GM13976 (cell line): ENCODE measurements at regions not wholly inside any gene's neighbourhood (a gene's known extent, or its start where the extent isn't known, plus 50 kb on each side); places are given as distances from the start of the nearest gene placed in this dataset.

Experiments
- DNase-seq: peaks from one replicate; pipeline ENCODE4 v3.0.0; 2012; ENCODE audit warnings: low spot score
- in situ Hi-C: fragments of 300-500 bp; cut with MboI; formaldehyde crosslinking; loops from one replicate; pipeline ENCODE4 v1.12.0; 2022; ENCODE audit warnings: low sequenced_read_pairs, mixed read lengths, inconsistent platforms; ENCODE audit not compliant: unreplicated experiment
- TF ChIP-seq, protein P1 (sequence below): IDR thresholded peaks from 2 replicates; pipeline ENCODE4 v1.5.1; 2012; ENCODE audit warnings: borderline replicate concordance, mild to moderate bottlenecking; ENCODE audit not compliant: insufficient read depth; ENCODE audit errors: extremely low read depth, missing control alignments, control extremely low read depth

DNA sequence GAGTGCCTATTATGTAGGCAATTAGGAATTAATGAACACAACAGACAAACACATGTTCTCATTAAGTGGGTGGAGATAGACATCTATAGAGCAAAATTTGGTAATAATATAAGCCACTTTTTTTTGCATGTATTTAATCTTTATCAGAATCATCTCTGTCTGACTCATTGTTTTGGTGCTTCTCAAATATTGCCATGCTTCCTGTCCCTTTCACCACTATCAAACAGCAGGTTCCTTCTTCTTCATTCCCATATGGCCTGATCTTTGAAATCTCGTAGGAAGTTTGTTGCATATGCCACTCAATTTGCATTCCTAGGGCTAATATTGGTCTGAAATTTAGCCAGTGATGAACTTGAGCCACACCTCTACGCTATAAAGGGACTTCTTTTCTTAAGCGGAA, 128.9 kb upstream of the SPEF2 start:
- DNase-seq, result no peak
- in situ Hi-C loops, result no loop called here
- TF ChIP-seq, protein P1, sequence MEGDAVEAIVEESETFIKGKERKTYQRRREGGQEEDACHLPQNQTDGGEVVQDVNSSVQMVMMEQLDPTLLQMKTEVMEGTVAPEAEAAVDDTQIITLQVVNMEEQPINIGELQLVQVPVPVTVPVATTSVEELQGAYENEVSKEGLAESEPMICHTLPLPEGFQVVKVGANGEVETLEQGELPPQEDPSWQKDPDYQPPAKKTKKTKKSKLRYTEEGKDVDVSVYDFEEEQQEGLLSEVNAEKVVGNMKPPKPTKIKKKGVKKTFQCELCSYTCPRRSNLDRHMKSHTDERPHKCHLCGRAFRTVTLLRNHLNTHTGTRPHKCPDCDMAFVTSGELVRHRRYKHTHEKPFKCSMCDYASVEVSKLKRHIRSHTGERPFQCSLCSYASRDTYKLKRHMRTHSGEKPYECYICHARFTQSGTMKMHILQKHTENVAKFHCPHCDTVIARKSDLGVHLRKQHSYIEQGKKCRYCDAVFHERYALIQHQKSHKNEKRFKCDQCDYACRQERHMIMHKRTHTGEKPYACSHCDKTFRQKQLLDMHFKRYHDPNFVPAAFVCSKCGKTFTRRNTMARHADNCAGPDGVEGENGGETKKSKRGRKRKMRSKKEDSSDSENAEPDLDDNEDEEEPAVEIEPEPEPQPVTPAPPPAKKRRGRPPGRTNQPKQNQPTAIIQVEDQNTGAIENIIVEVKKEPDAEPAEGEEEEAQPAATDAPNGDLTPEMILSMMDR, result no peak

DNA sequence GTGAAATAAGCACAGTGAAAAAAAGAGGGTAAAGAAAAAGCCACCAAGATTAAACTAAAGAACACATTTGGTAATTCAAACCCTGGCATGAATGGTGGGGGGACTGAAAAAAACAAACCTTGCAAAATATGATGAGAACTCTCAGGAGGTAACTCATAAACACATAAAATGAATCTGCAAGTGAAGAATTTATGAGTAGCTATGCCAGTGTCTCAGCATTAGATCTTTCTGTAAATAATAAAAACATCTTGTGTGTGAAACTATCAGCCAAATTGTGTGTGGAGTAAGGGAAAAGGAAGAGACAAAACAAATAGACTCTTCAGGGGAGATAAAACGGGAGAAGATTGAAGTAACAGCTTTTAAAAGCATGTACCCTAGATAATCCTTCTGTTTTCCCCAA, 129.6 kb upstream of the SPEF2 start:
- no peak for DNase-seq
- TF ChIP-seq, protein P1, result no peak
- in situ Hi-C loops, result no loop called here

DNA sequence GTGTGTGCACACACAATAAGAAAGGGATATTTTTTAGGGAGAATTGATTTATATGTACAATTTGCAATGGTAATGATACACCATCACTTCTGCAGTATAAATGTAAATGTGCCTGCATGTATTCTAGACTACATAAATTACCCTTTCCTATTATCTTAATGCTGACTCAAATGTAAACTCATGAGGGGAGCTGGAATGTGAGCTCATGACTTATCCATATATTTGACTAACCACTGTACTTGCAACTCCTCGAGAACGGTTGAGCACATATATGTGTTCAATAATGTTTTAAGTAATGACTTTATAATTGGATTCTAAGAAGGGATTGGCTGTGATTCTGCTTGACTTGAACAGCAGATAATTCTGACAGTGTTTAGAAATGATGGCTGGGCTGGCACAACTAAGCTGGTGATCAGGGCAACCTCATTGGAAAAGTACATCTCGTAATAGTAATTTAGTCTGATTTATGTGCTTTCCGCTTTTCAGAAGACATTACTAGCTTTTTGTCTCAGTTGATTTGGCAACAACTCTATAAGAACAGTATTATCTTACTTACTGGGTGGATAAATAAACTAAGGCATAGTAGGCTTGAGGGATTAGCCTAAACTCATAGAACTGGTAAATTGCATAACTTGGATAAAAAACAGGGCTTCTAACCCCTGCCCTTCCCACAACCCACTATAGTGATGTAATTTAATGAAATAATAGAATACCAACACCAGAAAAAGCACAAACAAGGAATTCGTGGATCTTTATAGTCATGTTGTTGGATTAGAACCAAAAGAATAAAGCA, 130.2 kb upstream of the SPEF2 start:
- TF ChIP-seq, protein P1, result no peak
- in situ Hi-C loops, result no loop called here
- no peak for DNase-seq

DNA sequence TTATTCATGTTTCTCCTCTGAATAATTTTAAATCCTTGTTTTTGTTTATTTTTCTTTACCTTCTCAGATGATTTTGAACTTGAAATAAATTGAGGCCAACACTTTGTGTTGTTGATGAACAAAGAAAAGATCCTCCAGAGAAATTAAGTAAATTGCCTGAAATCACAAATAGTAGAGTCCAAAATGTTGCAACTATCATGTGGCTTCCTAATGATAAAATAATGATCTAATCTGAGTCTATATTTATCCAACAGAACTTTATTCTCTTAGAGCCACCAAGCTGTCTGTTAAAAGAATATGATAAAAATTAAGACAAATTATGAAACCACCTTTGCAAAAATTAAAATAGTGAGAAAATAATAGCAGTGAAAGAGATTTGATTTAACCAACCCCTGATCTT, 132.2 kb upstream of the SPEF2 start:
- in situ Hi-C loops, result no loop called here
- DNase-seq, result no peak
- TF ChIP-seq, protein P1, result no peak

DNA sequence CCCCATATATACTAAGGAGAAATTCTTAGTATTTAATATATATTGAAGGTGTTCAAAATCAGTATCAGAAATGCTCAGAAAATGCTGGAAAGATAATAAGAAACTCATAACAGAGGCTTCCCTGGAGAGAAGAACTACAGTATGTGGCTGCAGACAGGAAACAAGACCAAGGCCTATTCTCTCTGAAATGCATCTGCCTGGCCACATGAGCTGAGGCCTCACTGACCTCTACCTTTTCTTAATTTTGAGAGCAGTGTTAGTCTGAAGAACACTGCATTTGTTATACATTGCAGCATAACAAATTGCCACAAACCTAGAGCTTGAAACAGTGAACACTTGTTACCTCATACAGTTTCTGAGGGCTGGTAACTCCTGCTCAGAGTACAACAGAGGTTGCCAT, 133.4 kb upstream of the SPEF2 start:
- in situ Hi-C loops, result no loop called here
- TF ChIP-seq, protein P1, result no peak
- DNase-seq, result no peak

DNA sequence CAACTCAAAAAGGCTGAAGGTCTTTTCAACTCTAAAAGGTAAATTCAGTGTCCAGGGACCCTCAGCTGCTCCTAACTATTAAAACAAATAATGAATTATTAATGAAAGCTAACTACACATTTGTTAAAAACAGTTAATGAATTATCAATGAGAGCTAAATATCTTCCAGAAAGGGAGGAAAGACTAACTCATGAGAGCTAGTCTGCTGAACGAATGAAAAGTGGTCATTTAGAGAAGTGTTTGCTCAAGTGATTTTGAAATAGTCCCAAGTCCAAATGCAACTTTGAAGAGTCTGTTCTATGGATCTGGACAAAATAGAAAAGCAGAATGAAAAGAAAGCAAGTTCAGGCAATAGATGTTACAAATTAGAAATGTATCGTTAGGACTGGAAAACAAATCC, 133.9 kb upstream of the SPEF2 start:
- no peak for DNase-seq
- TF ChIP-seq, protein P1, result no peak
- in situ Hi-C loops, result no loop called here
